ENCODE measurements at regions not wholly inside any gene's neighbourhood (a gene's known extent, or its start where the extent isn't known, plus 50 kb on each side); places are given as distances from the start of the nearest gene placed in this dataset.
"Not testable (repeated sequence)": the region's sequence is repeated elsewhere in the genome, so short reads cannot be mapped to it uniquely, and the experiment has no call there.

DNA sequence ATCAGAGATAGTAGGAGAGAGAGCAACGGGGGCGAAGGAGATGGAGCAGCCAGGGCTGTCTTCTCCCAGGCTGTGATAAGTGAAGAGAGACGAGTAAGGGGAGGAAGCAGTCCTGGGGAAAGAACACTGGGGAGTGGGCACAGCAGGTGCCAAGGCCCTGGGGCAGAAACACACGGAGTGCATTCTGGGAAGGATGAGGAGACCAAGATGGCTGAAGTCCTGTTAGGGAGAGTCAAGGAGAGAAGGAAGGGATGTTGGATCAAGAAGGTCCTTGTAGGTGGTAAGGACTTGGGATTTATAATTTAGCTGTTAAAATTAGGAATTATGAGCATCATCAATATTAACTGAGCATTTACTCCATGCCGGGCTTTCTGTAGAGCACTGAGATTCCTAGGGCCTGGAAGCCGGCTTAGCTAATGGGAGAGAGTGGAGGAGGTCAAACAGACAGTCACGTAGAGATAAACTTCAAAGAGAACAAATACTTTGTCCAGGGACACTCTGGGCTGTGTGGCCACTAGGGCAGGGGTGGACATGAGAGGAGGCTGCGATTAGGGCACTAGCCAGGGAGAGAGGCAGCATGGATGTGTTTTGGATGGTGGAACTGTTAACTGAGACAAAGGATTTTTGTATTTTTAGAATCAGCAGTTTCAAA, 134.2 kb upstream of the PEG3 start:
- peaks cover 0 to 8% (median 0%) of the 10 kb centered on the region in 3 donors for H3K27me3 ChIP-seq
- H3K36me3 ChIP-seq, result no peaks in the 10 kb centered on the region
- no peak for TF ChIP-seq POLR2AphosphoS5 (IDR thresholded peaks at IDR 0.05)
- TF ChIP-seq, protein P1, sequence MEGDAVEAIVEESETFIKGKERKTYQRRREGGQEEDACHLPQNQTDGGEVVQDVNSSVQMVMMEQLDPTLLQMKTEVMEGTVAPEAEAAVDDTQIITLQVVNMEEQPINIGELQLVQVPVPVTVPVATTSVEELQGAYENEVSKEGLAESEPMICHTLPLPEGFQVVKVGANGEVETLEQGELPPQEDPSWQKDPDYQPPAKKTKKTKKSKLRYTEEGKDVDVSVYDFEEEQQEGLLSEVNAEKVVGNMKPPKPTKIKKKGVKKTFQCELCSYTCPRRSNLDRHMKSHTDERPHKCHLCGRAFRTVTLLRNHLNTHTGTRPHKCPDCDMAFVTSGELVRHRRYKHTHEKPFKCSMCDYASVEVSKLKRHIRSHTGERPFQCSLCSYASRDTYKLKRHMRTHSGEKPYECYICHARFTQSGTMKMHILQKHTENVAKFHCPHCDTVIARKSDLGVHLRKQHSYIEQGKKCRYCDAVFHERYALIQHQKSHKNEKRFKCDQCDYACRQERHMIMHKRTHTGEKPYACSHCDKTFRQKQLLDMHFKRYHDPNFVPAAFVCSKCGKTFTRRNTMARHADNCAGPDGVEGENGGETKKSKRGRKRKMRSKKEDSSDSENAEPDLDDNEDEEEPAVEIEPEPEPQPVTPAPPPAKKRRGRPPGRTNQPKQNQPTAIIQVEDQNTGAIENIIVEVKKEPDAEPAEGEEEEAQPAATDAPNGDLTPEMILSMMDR (IDR thresholded peaks at IDR 0.05), result no peak
- no peak for TF ChIP-seq EP300 (IDR thresholded peaks at IDR 0.05)
- TF ChIP-seq POLR2A (IDR thresholded peaks at IDR 0.05), result no peak
- 61 to 66% methylated on average over 8 of the region's 8 CpGs for WGBS, 2 donors
- H3K4me1 ChIP-seq, result peaks cover 0 to 10% (median 8%) of the 10 kb centered on the region in 4 donors
- no peak overlapping the region for H3K4me3 ChIP-seq
- H3K27ac ChIP-seq, result no peak overlapping the region
- no peak for DNase-seq
- intact Hi-C loops (cut with DNase I), result no loop called here
- H3K9me3 ChIP-seq, result peaks cover 0 to 4% (median 0%) of the 10 kb centered on the region in 4 donors

DNA sequence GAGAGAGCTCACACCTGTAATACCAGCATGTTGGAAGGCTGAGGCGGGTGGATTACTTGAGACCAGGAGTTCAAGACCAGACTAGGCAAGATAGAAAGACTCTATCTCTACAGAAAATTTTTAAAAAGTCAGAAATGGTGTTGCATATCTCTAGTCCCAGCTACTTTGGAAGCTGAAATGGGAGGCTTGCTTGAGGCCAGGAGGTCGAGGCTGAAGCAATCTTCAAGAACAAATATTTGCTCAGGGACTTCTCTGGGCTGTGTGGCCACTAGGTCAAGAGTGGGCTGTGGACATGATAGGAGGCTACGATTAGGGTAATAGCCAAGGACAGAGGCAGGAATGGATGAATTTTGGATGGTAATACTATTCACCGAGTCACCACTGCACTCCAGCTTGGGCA, 135.8 kb upstream of the PEG3 start:
- intact Hi-C loops (cut with DNase I), result no loop called here
- no peak for DNase-seq

DNA sequence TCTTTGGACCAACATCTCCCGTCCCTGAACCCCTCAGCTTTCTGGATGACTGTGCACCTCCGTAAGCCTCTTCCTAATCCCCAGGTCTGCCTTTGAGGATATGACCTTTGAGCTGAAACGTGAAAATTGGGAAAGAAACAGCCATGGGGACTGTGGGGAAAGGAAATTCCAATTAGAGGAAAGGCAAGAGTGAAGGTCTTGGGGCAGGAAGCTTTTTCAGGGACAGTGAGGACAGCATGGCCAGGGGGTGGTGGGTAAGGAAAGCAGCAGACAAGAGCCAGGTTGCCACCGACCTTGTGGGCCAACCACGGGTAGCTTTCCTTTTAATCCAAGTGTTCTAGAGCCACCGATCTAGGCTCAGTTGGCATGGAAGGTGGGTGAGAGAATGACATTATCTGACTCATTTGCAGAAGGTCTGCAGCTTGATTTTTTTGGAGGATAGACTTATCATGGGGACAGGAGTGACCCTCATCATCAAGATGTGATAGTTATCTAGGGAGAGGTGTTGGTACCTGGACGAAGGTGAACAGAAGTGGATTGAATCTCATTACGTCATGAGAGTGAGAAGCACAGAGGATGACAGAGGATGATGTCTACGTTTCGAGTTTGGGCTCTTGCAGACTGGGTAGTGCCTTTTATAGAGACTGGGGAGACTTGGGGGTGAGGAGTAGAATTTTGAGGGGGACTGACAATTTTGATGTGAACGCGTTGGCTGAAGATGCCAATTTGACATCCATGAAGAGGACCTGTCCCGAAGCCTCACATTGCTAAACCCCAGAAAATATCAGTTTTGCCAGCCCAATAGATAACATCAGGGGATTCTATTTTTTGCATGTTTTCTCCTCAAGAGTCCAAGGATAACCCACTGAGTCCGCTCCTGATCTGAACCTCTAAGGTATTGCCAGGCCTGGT, 136.7 kb upstream of the PEG3 start:
- H3K27ac ChIP-seq, result no peak overlapping the region
- no peaks in the 10 kb centered on the region for H3K36me3 ChIP-seq
- peaks cover 0 to 8% (median 0%) of the 10 kb centered on the region in 3 donors for H3K27me3 ChIP-seq
- TF ChIP-seq, protein P1 (IDR thresholded peaks at IDR 0.05), result no peak
- TF ChIP-seq EP300 (IDR thresholded peaks at IDR 0.05) (no peak), POLR2AphosphoS5 (IDR thresholded peaks at IDR 0.05) (no peak)
- no peak for DNase-seq
- 82 to 87% methylated on average over 14 of the region's 14 CpGs for WGBS, 2 donors
- no peak overlapping the region for H3K4me3 ChIP-seq
- peaks cover 0 to 8% (median 0%) of the 10 kb centered on the region in 4 donors for H3K9me3 ChIP-seq
- intact Hi-C loops (cut with DNase I), result no loop called here
- H3K4me1 ChIP-seq, result no peaks in the 10 kb centered on the region

More for the DNA sequence above, 135.8 kb upstream of the PEG3 start:
- H3K4me1 ChIP-seq, result no peaks in the 10 kb centered on the region
- TF ChIP-seq, protein P1 (IDR thresholded peaks at IDR 0.05), result no peak
- TF ChIP-seq POLR2AphosphoS5 (IDR thresholded peaks at IDR 0.05) (no peak), EP300 (IDR thresholded peaks at IDR 0.05) (no peak), POLR2A (IDR thresholded peaks at IDR 0.05) (no peak)
- H3K36me3 ChIP-seq, result no peaks in the 10 kb centered on the region
- H3K27me3 ChIP-seq, result peaks cover 0 to 8% (median 0%) of the 10 kb centered on the region in 3 donors
- 62 to 70% methylated on average over 4 of the region's 4 CpGs for WGBS, 2 donors
- no peak overlapping the region for H3K4me3 ChIP-seq
- peaks cover 0 to 4% (median 0%) of the 10 kb centered on the region in 4 donors for H3K9me3 ChIP-seq
- H3K27ac ChIP-seq, result no peak overlapping the region

DNA sequence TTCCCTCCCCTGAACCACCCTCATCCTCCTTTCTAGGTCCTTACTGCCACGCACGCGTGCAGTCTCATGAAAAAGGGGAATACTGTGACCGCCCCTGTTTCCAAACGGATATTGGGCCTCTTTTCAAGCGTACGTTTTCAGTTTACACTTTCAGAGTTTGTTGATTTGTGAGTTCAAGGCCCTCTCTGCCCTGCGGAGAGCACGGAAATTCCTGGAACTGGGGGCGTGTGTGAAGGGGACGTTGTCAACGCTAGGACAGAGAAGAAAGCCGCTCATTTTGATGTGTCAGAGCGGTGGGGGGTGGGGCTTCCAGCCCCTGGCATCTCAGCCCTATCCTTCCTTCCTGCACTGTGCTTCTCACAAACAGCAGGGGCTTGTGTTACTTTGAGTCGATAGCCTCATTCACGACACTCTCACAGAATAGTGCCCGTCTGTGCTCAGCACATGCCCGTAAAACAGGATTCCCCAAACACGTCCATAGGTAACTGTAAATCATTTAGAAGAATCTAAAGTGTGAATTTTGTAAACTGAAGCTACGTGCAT, 137.6 kb upstream of the PEG3 start:
- Histone ChIP-seq H3K27me3 (peaks cover 0 to 8% (median 0%) of the 10 kb centered on the region in 3 donors), H3K4me1 (no peaks in the 10 kb centered on the region), H3K4me3 (no peak overlapping the region), H3K27ac (no peak overlapping the region), H3K36me3 (no peaks in the 10 kb centered on the region), H3K9me3 (peaks cover 0 to 8% (median 0%) of the 10 kb centered on the region in 4 donors)
- TF ChIP-seq, protein P1 (IDR thresholded peaks at IDR 0.05), result no peak
- no peak for TF ChIP-seq EP300 (IDR thresholded peaks at IDR 0.05)
- TF ChIP-seq POLR2AphosphoS5 (IDR thresholded peaks at IDR 0.05), result no peak
- no peak for TF ChIP-seq POLR2A (IDR thresholded peaks at IDR 0.05)
- DNase-seq, result no peak
- intact Hi-C loops (cut with DNase I), result no loop called here
- WGBS, 2 donors, result 45 to 60% methylated on average over 20 of the region's 20 CpGs

DNA sequence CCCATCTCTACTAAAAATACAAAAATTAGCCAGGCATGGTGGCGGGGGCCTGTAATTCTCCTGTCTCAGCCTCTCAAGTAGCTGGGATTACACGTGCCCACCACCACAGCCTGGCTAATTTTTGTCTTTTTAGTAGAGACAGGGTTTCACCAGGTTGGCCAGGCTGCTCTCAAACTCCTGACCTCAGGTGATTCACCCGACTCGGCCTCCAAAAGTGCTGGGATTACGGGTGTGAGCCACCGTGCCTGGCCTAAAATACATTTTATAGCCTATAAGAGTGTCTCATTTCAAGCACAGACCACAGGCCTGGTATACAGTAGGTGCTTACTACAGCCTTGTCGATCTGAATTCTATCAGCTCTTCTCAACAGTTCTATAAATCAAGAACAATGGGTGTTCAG, 139.5 kb upstream of the USP29 start:
- 87 to 91% methylated on average over 7 of the region's 7 CpGs for WGBS, 2 donors
- DNase-seq; H3K36me3 ChIP-seq; intact Hi-C loops (cut with DNase I); H3K27me3 ChIP-seq; H3K4me1 ChIP-seq; H3K4me3 ChIP-seq; H3K27ac ChIP-seq; H3K9me3 ChIP-seq: not testable (repeated sequence)
